ENCODE measurements at regions not wholly inside any gene's neighbourhood (a gene's known extent, or its start where the extent isn't known, plus 50 kb on each side); places are given as distances from the start of the nearest gene placed in this dataset.
"Not testable (repeated sequence)": the region's sequence is repeated elsewhere in the genome, so short reads cannot be mapped to it uniquely, and the experiment has no call there.

- not testable (repeated sequence) for H3K9me2 ChIP-seq (ENCODE audit: insufficient read depth, low read length); H3K4me3 ChIP-seq (ENCODE audit: low read length); H3K36me3 ChIP-seq (ENCODE audit: insufficient read depth, low read length)
Observed at GRCh38 chr4:9556076-9556475, 111.9 kb downstream of the DEFB131A start.

GRCh38 chr4:9577869-9578268 is 133.7 kb downstream of the DEFB131A start:
- H3K9ac ChIP-seq (ENCODE audit: low read length); H3K27ac ChIP-seq (ENCODE audit: low read length); H3K79me2 ChIP-seq (replicated peaks; ENCODE audit: insufficient read depth, low read length); H3K4me3 ChIP-seq (ENCODE audit: low read length); H3K9me2 ChIP-seq (ENCODE audit: insufficient read depth, low read length); H3K9me3 ChIP-seq (ENCODE audit: low read length); H4K20me1 ChIP-seq (ENCODE audit: insufficient read depth); H2AFZ ChIP-seq (ENCODE audit: low read depth, low read length); H3K27me3 ChIP-seq (ENCODE audit: insufficient read depth, low read depth, low read length); H3K36me3 ChIP-seq (ENCODE audit: insufficient read depth, low read length); H3F3A ChIP-seq (ENCODE audit: insufficient read depth, low read length, poor library complexity, severe bottlenecking); H3K4me2 ChIP-seq (ENCODE audit: low read length): not testable (repeated sequence)

More at GRCh38 chr4:9556076-9556475, 111.9 kb downstream of the DEFB131A start:
- H3K79me2 ChIP-seq (replicated peaks; ENCODE audit: insufficient read depth, low read length); H3K4me2 ChIP-seq (ENCODE audit: low read length); H2AFZ ChIP-seq (ENCODE audit: low read depth, low read length); H3K27ac ChIP-seq (ENCODE audit: low read length); H4K20me1 ChIP-seq (ENCODE audit: insufficient read depth); H3K9ac ChIP-seq (ENCODE audit: low read length); H3K9me3 ChIP-seq (ENCODE audit: low read length); H3K27me3 ChIP-seq (ENCODE audit: insufficient read depth, low read depth, low read length); H3F3A ChIP-seq (ENCODE audit: insufficient read depth, low read length, poor library complexity, severe bottlenecking): not testable (repeated sequence)

- H3K9me2 ChIP-seq (ENCODE audit: insufficient read depth, low read length); H3K9me3 ChIP-seq (ENCODE audit: low read length); H3K27ac ChIP-seq (ENCODE audit: low read length); H3K27me3 ChIP-seq (ENCODE audit: insufficient read depth, low read depth, low read length); H3K4me2 ChIP-seq (ENCODE audit: low read length); H3K9ac ChIP-seq (ENCODE audit: low read length); H3K4me3 ChIP-seq (ENCODE audit: low read length); H2AFZ ChIP-seq (ENCODE audit: low read depth, low read length); H3F3A ChIP-seq (ENCODE audit: insufficient read depth, low read length, poor library complexity, severe bottlenecking); H3K36me3 ChIP-seq (ENCODE audit: insufficient read depth, low read length); H3K79me2 ChIP-seq (replicated peaks; ENCODE audit: insufficient read depth, low read length); H4K20me1 ChIP-seq (ENCODE audit: insufficient read depth): not testable (repeated sequence)
Observed at GRCh38 chr4:9582880-9583279, 138.7 kb downstream of the DEFB131A start.

GRCh38 chr4:9592010-9592409 is 147.8 kb downstream of the DEFB131A start:
- Histone ChIP-seq H3K9me3 (ENCODE audit: low read length) (no peaks in the 10 kb centered on the region), H3K79me2 (replicated peaks; ENCODE audit: insufficient read depth, low read length) (no peaks in the 10 kb centered on the region), H3K4me3 (ENCODE audit: low read length) (no peak overlapping the region), H3K9ac (ENCODE audit: low read length) (no peak overlapping the region), H3K4me2 (ENCODE audit: low read length) (no peak overlapping the region), H3K9me2 (ENCODE audit: insufficient read depth, low read length) (no peaks in the 10 kb centered on the region), H4K20me1 (ENCODE audit: insufficient read depth) (no peaks in the 10 kb centered on the region), H2AFZ (ENCODE audit: low read depth, low read length) (no peak overlapping the region), H3F3A (ENCODE audit: insufficient read depth, low read length, poor library complexity, severe bottlenecking) (no peaks in the 10 kb centered on the region), H3K27me3 (ENCODE audit: insufficient read depth, low read depth, low read length) (no peaks in the 10 kb centered on the region), H3K27ac (ENCODE audit: low read length) (no peak overlapping the region), H3K36me3 (ENCODE audit: insufficient read depth, low read length) (no peaks in the 10 kb centered on the region)
- TF ChIP-seq RAD21 (conservative IDR thresholded peaks at IDR 0.05) (no peak), MXI1 (conservative IDR thresholded peaks at IDR 0.05; ENCODE audit: poor library complexity, severe bottlenecking) (no peak), CTCF (IDR thresholded peaks at IDR 0.05; ENCODE audit: poor library complexity, severe bottlenecking) (no peak), EZH2 (IDR thresholded peaks at IDR 0.05; ENCODE audit: borderline replicate concordance, insufficient read depth, low read length, poor library complexity, severe bottlenecking) (no peak), REST (IDR thresholded peaks at IDR 0.05; ENCODE audit: borderline replicate concordance) (no peak), EP300 (conservative IDR thresholded peaks at IDR 0.05; ENCODE audit: poor library complexity, severe bottlenecking) (no peak), POLR2AphosphoS5 (IDR thresholded peaks at IDR 0.05) (no peak), SMC3 (conservative IDR thresholded peaks at IDR 0.05; ENCODE audit: poor library complexity) (no peak), TAF1 (IDR thresholded peaks at IDR 0.05; ENCODE audit: low read depth) (no peak)
